Hepatocyte (in vitro differentiated cells): ENCODE measurements at regions not wholly inside any gene's neighbourhood (a gene's known extent, or its start where the extent isn't known, plus 50 kb on each side); places are given as distances from the start of the nearest gene placed in this dataset.
A peak's percentile ranks its signal among the peaks of the same experiment; 100 is the strongest.

Source experiments
- DNase-seq: peaks from one replicate; pipeline ENCODE4 v3.0.0-alpha.2; 2016; ENCODE audit warnings: low spot score
- H2AFZ ChIP-seq: fragments of 200-600 bp; sonication (generic); 2 replicates; pipeline ENCODE4 v1.6.0; 2016; ENCODE audit warnings: antibody characterized with exemption, mild to moderate bottlenecking
- H3K27ac ChIP-seq: fragments of 200-600 bp; sonication (generic); 2 replicates; pipeline ENCODE4 v1.5.1; 2016; ENCODE audit warnings: mild to moderate bottlenecking
- H3K27me3 ChIP-seq: fragments of 200-600 bp; sonication (generic); 2 replicates; pipeline ENCODE4 v1.6.1; 2016
- H3K36me3 ChIP-seq: fragments of 200-600 bp; sonication (generic); replicated peaks from 2 replicates; pipeline ENCODE4 v1.5.1; 2016; ENCODE audit warnings: low read depth; ENCODE audit not compliant: insufficient read depth
- H3K4me1 ChIP-seq: fragments of 200-600 bp; sonication (generic); 2 replicates; pipeline ENCODE4 v1.5.1; 2016; ENCODE audit warnings: mild to moderate bottlenecking, moderate library complexity; ENCODE audit not compliant: insufficient read depth
- H3K4me2 ChIP-seq: fragments of 200-600 bp; sonication (generic); 2 replicates; pipeline ENCODE4 v1.6.0; 2016
- H3K4me3 ChIP-seq: fragments of 200-600 bp; sonication (generic); 2 replicates; pipeline ENCODE4 v1.5.1; 2016; ENCODE audit warnings: mild to moderate bottlenecking
- H3K79me2 ChIP-seq: fragments of 200-600 bp; sonication (generic); 2 replicates; pipeline ENCODE4 v1.6.0; 2017; ENCODE audit warnings: mild to moderate bottlenecking
- H3K9me2 ChIP-seq: fragments of 200-600 bp; sonication (generic); replicated peaks from 2 replicates; pipeline ENCODE4 v1.6.0; 2017; ENCODE audit warnings: mild to moderate bottlenecking; ENCODE audit not compliant: insufficient read depth
- H3K9me3 ChIP-seq: fragments of 200-600 bp; sonication (generic); 2 replicates; pipeline ENCODE4 v1.5.1; 2016; ENCODE audit warnings: low read depth, mild to moderate bottlenecking
- H4K20me1 ChIP-seq: fragments of 200-600 bp; sonication (generic); 2 replicates; pipeline ENCODE4 v1.6.0; 2016; ENCODE audit warnings: mild to moderate bottlenecking; ENCODE audit not compliant: insufficient read depth, poor library complexity, severe bottlenecking
- CTCF ChIP-seq: fragments of 200-600 bp; sonication (generic); IDR thresholded peaks from 2 replicates; pipeline ENCODE4 v1.5.1; 2016; ENCODE audit warnings: antibody characterized with exemption, mild to moderate bottlenecking; ENCODE audit not compliant: poor library complexity
- EZH2 ChIP-seq: fragments of 200-600 bp; sonication (generic); IDR thresholded peaks from 2 replicates; pipeline ENCODE4 v1.6.1; 2016; ENCODE audit warnings: antibody characterized with exemption, mild to moderate bottlenecking, borderline replicate concordance
- EZH2phosphoT487 ChIP-seq: fragments of 200-600 bp; sonication (generic); IDR thresholded peaks from one replicate; pipeline ENCODE4 v1.6.1; 2018; ENCODE audit warnings: antibody characterized with exemption, mild to moderate bottlenecking, low read depth, moderate library complexity; ENCODE audit not compliant: unreplicated experiment, severe bottlenecking
- WGBS: methylation state at CpG from one replicate; pipeline ENCODE4 v1.1.6; 2016; ENCODE audit warnings: low lambda C conversion rate; ENCODE audit errors: missing lambda C conversion rate; 5-methylcytosine and 5-hydroxymethylcytosine counted together

GRCh38 chr7:70953796-70954195 lies 178.1 kb upstream of the GALNT17 start:
- H3K4me2 ChIP-seq = peak overlapping the region; percentile 6
- no peaks in the 10 kb centered on the region for H3K79me2 ChIP-seq
- H3K9me2 ChIP-seq = no peaks in the 10 kb centered on the region
- H3K36me3 ChIP-seq = no peaks in the 10 kb centered on the region
- H2AFZ ChIP-seq = no peak overlapping the region
- 32% methylated on average over 6 of the region's 6 CpGs for WGBS
- H3K4me3 ChIP-seq = no peak overlapping the region
- TF ChIP-seq CTCF (no peak), EZH2phosphoT487 (no peak), EZH2 (no peak)
- no peaks in the 10 kb centered on the region for H3K27me3 ChIP-seq
- peak overlapping the region; percentile 17 for H3K27ac ChIP-seq
- H3K9me3 ChIP-seq = no peaks in the 10 kb centered on the region
- H3K4me1 ChIP-seq = no peaks in the 10 kb centered on the region
- H4K20me1 ChIP-seq = no peaks in the 10 kb centered on the region
- DNase-seq = no peak

DNA sequence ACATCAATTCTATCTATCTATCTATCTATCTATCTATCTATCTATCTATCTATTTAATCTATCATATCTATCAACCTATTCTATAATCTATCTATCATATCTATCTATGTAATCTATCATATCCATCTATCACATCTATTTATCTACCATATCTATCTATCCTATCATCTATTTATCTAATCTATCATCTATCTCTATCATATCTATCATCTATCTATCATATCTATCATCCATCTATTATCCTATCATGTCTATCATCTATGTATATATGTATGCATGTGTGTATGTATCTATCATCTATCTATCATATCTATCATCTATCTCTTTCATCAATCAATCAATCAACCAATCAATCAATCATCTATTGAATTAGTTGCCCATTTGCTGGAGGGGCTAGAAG lies 159.3 kb upstream of the GALNT17 start:
- Histone ChIP-seq H3K9me2 (no peaks in the 10 kb centered on the region), H3K4me3 (no peak overlapping the region)
- no peak for DNase-seq

DNA sequence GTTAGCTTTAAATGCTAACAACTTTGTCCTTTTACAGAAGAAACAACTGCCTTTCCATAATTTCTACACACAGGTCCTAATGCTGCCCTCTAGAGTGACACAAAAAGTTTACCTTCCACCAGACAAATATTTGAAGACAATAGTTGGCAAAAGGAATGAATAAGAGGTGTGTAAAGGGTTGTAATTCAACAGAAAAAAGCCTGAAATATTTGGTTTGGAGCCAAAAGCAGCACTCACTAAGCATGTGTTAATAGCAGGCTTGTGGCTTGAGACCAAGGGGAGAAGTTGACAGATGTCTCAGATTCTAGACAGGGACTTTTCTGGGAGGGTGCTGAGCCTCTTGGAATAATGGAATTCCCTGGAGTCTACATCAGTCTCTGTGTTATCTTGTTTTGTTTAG lies 156.2 kb upstream of the GALNT17 start:
- Histone ChIP-seq H3K9me3 (no peaks in the 10 kb centered on the region), H4K20me1 (no peaks in the 10 kb centered on the region), H3K4me2 (no peak overlapping the region), H3K79me2 (no peaks in the 10 kb centered on the region), H3K9me2 (no peaks in the 10 kb centered on the region), H3K4me3 (no peak overlapping the region), H2AFZ (no peak overlapping the region), H3K27ac (no peak overlapping the region), H3K4me1 (no peaks in the 10 kb centered on the region), H3K36me3 (no peaks in the 10 kb centered on the region), H3K27me3 (no peaks in the 10 kb centered on the region)
- TF ChIP-seq EZH2phosphoT487 = no peak
- TF ChIP-seq EZH2 = no peak
- TF ChIP-seq CTCF = peak; percentile 26
- no peak for DNase-seq

More for the DNA sequence above, 159.3 kb upstream of the GALNT17 start:
- Histone ChIP-seq H3K79me2 (no peaks in the 10 kb centered on the region), H3K27ac (no peak overlapping the region), H3K36me3 (no peaks in the 10 kb centered on the region), H4K20me1 (no peaks in the 10 kb centered on the region), H3K27me3 (no peaks in the 10 kb centered on the region), H3K4me1 (no peaks in the 10 kb centered on the region), H2AFZ (no peak overlapping the region), H3K4me2 (no peak overlapping the region), H3K9me3 (no peaks in the 10 kb centered on the region)
- TF ChIP-seq EZH2phosphoT487 = no peak

DNA sequence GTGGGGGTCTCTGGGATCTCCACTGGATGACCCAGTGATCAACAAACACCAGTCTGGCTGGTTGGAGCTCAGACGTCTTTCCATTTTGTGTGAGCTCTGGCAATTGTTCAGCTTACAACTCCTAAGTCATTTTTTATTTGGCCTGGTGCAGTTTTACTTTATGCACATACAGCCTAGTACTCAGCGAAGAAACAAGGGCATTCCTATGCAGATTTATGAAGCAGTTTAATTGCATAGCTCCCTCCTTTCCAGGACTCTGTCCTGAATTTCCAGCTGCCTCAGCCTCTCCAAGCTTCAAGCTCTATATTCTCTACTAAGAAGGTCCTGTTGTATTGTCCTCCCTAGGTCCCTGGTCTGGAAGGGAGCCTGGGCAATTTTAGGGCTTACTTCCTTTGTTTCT lies 145.6 kb upstream of the GALNT17 start:
- H3K4me2 ChIP-seq = no peak overlapping the region

DNA sequence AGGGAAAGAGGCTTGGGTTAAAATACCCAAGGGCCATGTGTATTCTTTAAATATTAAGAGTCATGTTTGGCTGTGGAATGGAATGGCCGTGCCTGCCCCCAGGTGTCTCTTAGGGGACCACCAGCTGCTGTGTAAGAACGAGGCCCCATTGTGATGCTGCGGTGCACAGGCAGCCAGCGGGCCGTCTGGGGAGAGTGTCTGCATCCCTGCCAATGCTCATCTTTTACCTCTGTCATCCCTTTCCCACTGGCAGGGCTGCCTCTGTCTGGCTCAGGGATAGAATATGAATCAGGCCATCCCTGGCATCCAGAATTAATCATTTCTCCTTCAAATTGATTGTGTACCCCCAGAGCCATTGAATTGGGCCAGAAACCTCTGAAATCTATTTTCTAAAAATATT lies 137.8 kb upstream of the GALNT17 start:
- Histone ChIP-seq H2AFZ (no peak overlapping the region), H3K4me1 (no peaks in the 10 kb centered on the region), H3K27ac (no peak overlapping the region), H4K20me1 (no peaks in the 10 kb centered on the region), H3K4me3 (no peak overlapping the region), H3K27me3 (no peaks in the 10 kb centered on the region), H3K36me3 (no peaks in the 10 kb centered on the region), H3K9me2 (no peaks in the 10 kb centered on the region), H3K9me3 (no peaks in the 10 kb centered on the region), H3K79me2 (no peaks in the 10 kb centered on the region), H3K4me2 (no peak overlapping the region)
- WGBS = 67% methylated on average over 5 of the region's 5 CpGs
- TF ChIP-seq CTCF (no peak), EZH2phosphoT487 (no peak), EZH2 (no peak)
- no peak for DNase-seq

More for the DNA sequence above, 145.6 kb upstream of the GALNT17 start:
- Histone ChIP-seq H3K27me3 (no peaks in the 10 kb centered on the region), H3K27ac (no peak overlapping the region), H3K4me1 (no peaks in the 10 kb centered on the region), H3K9me3 (no peaks in the 10 kb centered on the region), H3K79me2 (no peaks in the 10 kb centered on the region), H2AFZ (no peak overlapping the region), H3K36me3 (no peaks in the 10 kb centered on the region), H4K20me1 (no peaks in the 10 kb centered on the region), H3K4me3 (no peak overlapping the region), H3K9me2 (no peaks in the 10 kb centered on the region)
- WGBS = 68% methylated on average over 2 of the region's 2 CpGs
- no peak for DNase-seq
- no peak for TF ChIP-seq EZH2
